Body of pancreas (tissue), 4 donors: ENCODE measurements at regions not wholly inside any gene's neighbourhood (a gene's known extent, or its start where the extent isn't known, plus 50 kb on each side); places are given as distances from the start of the nearest gene placed in this dataset.

Experiments
- ATAC-seq: fragments of 150-250 bp; one replicate; pipeline ENCODE4 v1.9.1; 2016
- DNase-seq, 4 donors: peaks; one replicate each; pipeline ENCODE4 v3.0.0-alpha.2; 2019
- H3K27ac ChIP-seq, 4 donors: fragments of 200-600 bp; sonication (generic); 1 replicate in 3 of 4; 2 replicates in 1 of 4; pipeline versions ENCODE4 v1.5.1 to v1.6.1; 2016 to 2019; ENCODE audit warnings: mild to moderate bottlenecking in 1 of 4, mixed read lengths in 1 of 4, moderate library complexity in 1 of 4
- H3K27me3 ChIP-seq, 2 donors: fragments of 200-600 bp; sonication (generic); one replicate each; pipeline ENCODE4 v1.6.0; 2016; ENCODE audit warnings: mild to moderate bottlenecking in 1 of 2
- H3K36me3 ChIP-seq, 2 donors: fragments of 200-600 bp; sonication (generic); replicated peaks in 1 of 2; 2 replicates each; pipeline ENCODE4 v1.5.1; 2016; ENCODE audit warnings: low read depth in 2 of 2; ENCODE audit not compliant: insufficient read depth in 1 of 2
- H3K4me1 ChIP-seq: fragments of 200-600 bp; sonication (generic); one replicate; pipeline ENCODE4 v1.6.0; 2016
- H3K4me3 ChIP-seq, 2 donors: fragments of 200-600 bp; sonication (generic); 1 replicate in 1 of 2; 2 replicates in 1 of 2; pipeline ENCODE4 v1.5.1; 2016 to 2019
- H3K9me3 ChIP-seq, 3 donors: fragments of 200-600 bp; sonication (generic); 1 replicate in 2 of 3; 2 replicates in 1 of 3; pipeline ENCODE4 v1.5.1; 2016
- CTCF ChIP-seq, 7 experiments: fragments of 450-650 bp in 4 of 7; fragments of 200-600 bp in 3 of 7; sonication (generic) in 3 of 7; IDR thresholded peaks; one replicate each; pipeline ENCODE4 v1.5.1; 2016 to 2019; ENCODE audit warnings: antibody characterized with exemption in 7 of 7
- POLR2A ChIP-seq, 3 donors: fragments of 450-650 bp; IDR thresholded peaks; one replicate each; pipeline ENCODE4 v1.6.1; 2016; ENCODE audit warnings: antibody characterized with exemption in 3 of 3, mild to moderate bottlenecking in 2 of 3
- WGBS, 2 donors: methylation state at CpG; one replicate each; pipeline ENCODE4 v1.1.5; 2017; 5-methylcytosine and 5-hydroxymethylcytosine counted together
- intact Hi-C: fragments of 100-400 bp; cut with DNase I; formaldehyde crosslinking; loops from one replicate; pipeline ENCODE4 v1.15.1; 2023

GRCh38 chr20:58051367-58051766, 177.1 kb downstream of the ANKRD60 start:
- no peaks in the 10 kb centered on the region for H3K27me3 ChIP-seq
- H3K4me3 ChIP-seq, result no peak overlapping the region
- DNase-seq, result no peak
- no peaks in the 10 kb centered on the region for H3K4me1 ChIP-seq
- no peak for ATAC-seq
- TF ChIP-seq POLR2A (IDR thresholded peaks at IDR 0.05) (no peak), CTCF (IDR thresholded peaks at IDR 0.05) (no peak)
- H3K27ac ChIP-seq, result no peak overlapping the region
- intact Hi-C loops, result no loop called here
- H3K9me3 ChIP-seq, result no peaks in the 10 kb centered on the region
- WGBS, 2 donors, result 0 to 13% methylated on average over 1 of the region's 1 CpG
- H3K36me3 ChIP-seq, result no peaks in the 10 kb centered on the region

- ATAC-seq (no peak), DNase-seq (no peak)
- no peaks in the 10 kb centered on the region for H3K9me3 ChIP-seq
- H3K36me3 ChIP-seq, result no peaks in the 10 kb centered on the region
- H3K27ac ChIP-seq, result no peak overlapping the region
- WGBS, 2 donors, result 20 to 35% methylated on average over 3 of the region's 3 CpGs
- intact Hi-C loops, result no loop called here
- H3K4me1 ChIP-seq, result no peaks in the 10 kb centered on the region
- TF ChIP-seq POLR2A (IDR thresholded peaks at IDR 0.05) (no peak), CTCF (IDR thresholded peaks at IDR 0.05) (no peak)
- no peaks in the 10 kb centered on the region for H3K27me3 ChIP-seq
- H3K4me3 ChIP-seq, result no peak overlapping the region
Measured at GRCh38 chr20:58048096-58048702, 180.3 kb downstream of the ANKRD60 start.

GRCh38 chr20:58046311-58046710, 182.1 kb downstream of the ANKRD60 start:
- no peak overlapping the region for H3K4me3 ChIP-seq
- H3K36me3 ChIP-seq, result no peaks in the 10 kb centered on the region
- intact Hi-C loops, result no loop called here
- no peaks in the 10 kb centered on the region for H3K4me1 ChIP-seq
- ATAC-seq (no peak), DNase-seq (no peak)
- H3K9me3 ChIP-seq, result no peaks in the 10 kb centered on the region
- no peak overlapping the region for H3K27ac ChIP-seq
- no peaks in the 10 kb centered on the region for H3K27me3 ChIP-seq
- no peak for TF ChIP-seq CTCF (IDR thresholded peaks at IDR 0.05)
- no peak for TF ChIP-seq POLR2A (IDR thresholded peaks at IDR 0.05)
- WGBS, 2 donors, result 60 to 72% methylated on average over 5 of the region's 5 CpGs

GRCh38 chr20:58045579-58045978, 182.9 kb downstream of the ANKRD60 start:
- ATAC-seq, result no peak
- no peak overlapping the region for H3K4me3 ChIP-seq
- 69 to 71% methylated on average over 6 to 7 of the region's 7 CpGs for WGBS, 2 donors
- no peaks in the 10 kb centered on the region for H3K9me3 ChIP-seq
- no peak for TF ChIP-seq POLR2A (IDR thresholded peaks at IDR 0.05)
- TF ChIP-seq CTCF (IDR thresholded peaks at IDR 0.05), result no peak
- no peak for DNase-seq
- H3K27me3 ChIP-seq, result no peaks in the 10 kb centered on the region
- intact Hi-C loops, result no loop called here
- no peak overlapping the region for H3K27ac ChIP-seq
- no peaks in the 10 kb centered on the region for H3K4me1 ChIP-seq
- no peaks in the 10 kb centered on the region for H3K36me3 ChIP-seq

- H3K27me3 ChIP-seq, result no peaks in the 10 kb centered on the region
- H3K27ac ChIP-seq, result no peak overlapping the region
- no peaks in the 10 kb centered on the region for H3K36me3 ChIP-seq
- H3K4me3 ChIP-seq, result no peak overlapping the region
- TF ChIP-seq CTCF (IDR thresholded peaks at IDR 0.05) (no peak), POLR2A (IDR thresholded peaks at IDR 0.05) (no peak)
- no peaks in the 10 kb centered on the region for H3K9me3 ChIP-seq
- 65 to 66% methylated on average over 9 of the region's 9 CpGs for WGBS, 2 donors
- H3K4me1 ChIP-seq, result no peaks in the 10 kb centered on the region
- no peak for ATAC-seq
- intact Hi-C loops, result no loop called here
- DNase-seq, result no peak
Measured at GRCh38 chr20:58044931-58045555, 183.4 kb downstream of the ANKRD60 start.
